NCI-H510A (cell line): ENCODE measurements at regions not wholly inside any gene's neighbourhood (a gene's known extent, or its start where the extent isn't known, plus 50 kb on each side); places are given as distances from the start of the nearest gene placed in this dataset.

Experiments
- DNase-seq: peaks from one replicate; lab custom pipeline; 2025; lab: John Stamatoyannopoulos, UW

- no peak for DNase-seq
These were observed 574.2 kb upstream of the JAG1 start for GRCh38 chr20:11248011-11248409.

GRCh38 chr20:11248687-11249638 lies 575.2 kb upstream of the JAG1 start:
- DNase-seq: no peak

GRCh38 chr20:11249683-11250082 lies 575.9 kb upstream of the JAG1 start:
- DNase-seq: no peak

DNA sequence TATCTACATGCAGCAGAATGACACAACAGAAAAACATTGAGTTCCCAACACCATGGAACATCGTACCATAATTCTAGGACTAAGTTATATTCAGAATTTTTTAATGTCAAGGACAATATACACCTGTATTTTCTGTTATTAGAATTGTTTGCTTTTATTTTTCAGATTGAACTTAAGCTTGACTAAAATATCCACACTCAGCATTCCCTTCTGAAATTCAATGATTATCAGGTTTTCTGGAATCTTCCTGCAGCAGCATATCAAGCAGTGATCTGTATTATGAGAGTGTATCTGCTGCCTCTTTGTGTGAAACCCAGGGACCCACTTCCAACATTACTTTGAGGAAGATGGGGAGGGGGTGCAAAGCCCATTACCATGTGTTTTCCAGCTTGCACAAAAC lies 578.6 kb upstream of the JAG1 start:
- DNase-seq: no peak

DNA sequence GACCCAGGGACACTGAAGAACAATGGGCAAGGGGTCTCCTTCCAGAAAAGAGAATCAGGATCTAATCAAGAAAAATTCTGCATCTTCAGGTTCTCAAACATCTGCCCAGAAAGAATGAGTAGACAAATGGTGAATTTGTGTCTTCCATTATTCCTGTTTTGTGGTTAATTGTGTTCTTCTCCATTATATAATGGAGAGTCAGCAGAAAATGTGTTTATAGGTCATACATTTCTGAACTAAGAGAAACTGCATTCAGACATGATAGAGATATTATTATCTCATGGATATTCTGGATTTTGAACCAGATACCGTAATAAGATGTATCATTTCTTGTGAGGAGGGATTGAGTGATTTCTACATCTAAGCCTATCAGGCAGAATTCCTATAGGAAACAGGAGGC lies 581.7 kb upstream of the JAG1 start:
- no peak for DNase-seq

DNA sequence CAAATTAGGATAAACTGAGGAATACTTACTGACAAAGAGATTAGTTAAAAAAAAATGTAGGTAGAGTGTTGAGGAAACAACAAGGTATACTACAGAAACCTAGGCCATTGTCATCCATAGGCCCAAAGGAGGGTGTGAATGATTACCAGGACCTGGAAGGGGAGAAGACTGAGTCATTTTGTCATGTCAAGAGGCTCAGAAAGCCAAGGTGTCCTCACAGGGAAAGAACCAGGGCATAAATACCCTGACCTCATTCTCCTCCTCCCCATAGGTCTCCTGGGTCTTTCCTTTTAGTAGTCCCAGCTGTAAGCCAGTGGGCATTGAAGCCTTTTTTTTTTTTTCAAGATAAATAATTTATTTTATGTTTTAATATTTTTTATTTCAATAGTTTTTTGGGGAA lies 582.1 kb upstream of the JAG1 start:
- no peak for DNase-seq

DNA sequence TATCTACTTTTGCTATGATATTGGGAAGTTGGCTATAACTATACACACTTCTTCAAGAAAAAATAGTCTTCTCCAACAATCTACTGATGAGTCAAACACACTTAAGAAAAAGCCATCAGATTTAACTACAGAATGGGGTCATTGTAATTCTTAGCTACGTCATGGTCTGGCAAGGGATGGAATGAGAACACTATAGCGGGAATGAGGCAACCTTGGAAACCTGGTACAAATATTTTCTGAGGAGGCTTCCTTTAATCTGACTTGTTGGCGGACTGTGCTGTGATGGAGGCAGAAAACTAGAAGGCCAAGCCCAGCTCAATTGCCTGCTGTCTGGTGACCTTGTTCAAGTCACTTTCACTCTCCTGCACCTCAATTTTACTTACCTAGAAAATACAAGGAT lies 586.8 kb upstream of the JAG1 start:
- no peak for DNase-seq

- DNase-seq: no peak
These were observed 587.8 kb upstream of the JAG1 start for GRCh38 chr20:11261533-11262000.

DNA sequence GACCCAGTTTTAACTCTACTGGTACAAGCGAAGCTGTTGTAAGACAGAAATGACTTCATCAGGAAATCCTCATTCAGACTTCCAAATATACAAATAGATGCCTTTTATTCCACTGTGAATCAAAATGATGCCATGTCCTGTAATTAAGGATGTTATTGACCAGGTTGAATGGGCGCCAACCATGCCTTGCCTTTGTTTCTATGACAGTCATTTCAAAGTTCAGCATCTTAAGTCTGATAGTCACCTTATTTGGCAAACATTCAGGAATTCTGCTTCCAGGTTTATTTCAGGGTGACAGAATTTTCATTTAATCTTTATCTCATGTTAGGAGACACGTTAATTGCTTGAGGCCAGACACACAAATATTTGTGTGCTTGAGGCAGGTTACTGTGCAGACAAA lies 592.8 kb upstream of the JAG1 start:
- DNase-seq: no peak

GRCh38 chr20:11267131-11267761 lies 593.4 kb upstream of the JAG1 start:
- DNase-seq: no peak

DNA sequence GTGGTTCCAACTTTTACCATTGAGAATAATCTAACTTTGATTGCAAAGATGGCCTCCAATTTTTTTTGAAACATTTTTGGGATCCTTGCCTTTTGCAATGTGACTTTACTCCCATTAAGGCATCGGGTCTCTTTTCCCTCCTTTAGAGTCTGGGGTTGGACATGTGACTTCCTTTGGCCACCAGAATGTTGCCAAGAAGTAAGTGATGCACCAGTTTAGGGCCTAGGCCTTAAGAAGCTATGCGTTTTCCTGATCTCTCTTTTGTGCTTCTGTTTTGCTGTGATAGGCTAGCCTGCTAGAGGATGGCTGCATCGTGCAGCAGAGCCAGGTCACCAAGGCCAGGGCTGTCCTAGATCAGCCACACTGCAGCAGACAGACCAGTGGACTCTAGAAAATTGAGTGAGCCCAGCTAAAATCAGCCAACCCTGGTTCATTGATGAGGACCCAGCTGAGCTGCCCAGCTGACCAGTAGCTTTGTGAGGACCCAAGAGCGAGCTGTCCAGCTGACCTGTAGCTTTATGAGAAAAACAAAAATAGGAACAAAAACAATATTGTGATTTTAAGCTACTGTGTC lies 594.0 kb upstream of the JAG1 start:
- no peak for DNase-seq

DNA sequence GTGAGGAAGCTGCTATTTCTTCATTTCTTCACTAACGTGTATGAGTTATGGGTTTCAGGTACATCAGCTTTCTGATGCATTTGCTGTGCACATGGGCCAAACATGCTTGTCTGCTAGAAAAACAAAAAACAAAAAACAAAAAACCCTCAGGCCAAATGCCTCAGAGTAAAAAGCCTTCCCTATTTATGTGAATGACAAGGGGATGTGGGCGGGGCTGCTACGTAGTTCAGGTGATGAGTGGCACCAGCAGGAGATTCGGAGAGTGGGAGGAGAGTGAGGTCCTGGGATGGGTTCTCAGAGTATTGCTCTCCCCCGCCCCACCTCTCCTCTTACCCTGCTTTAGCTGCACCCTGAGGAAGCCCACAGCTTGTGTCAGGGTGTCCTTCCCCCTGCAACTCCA lies 596.8 kb upstream of the JAG1 start:
- DNase-seq: no peak

- DNase-seq: no peak
These were observed 597.5 kb upstream of the JAG1 start for GRCh38 chr20:11271319-11271718.

DNA sequence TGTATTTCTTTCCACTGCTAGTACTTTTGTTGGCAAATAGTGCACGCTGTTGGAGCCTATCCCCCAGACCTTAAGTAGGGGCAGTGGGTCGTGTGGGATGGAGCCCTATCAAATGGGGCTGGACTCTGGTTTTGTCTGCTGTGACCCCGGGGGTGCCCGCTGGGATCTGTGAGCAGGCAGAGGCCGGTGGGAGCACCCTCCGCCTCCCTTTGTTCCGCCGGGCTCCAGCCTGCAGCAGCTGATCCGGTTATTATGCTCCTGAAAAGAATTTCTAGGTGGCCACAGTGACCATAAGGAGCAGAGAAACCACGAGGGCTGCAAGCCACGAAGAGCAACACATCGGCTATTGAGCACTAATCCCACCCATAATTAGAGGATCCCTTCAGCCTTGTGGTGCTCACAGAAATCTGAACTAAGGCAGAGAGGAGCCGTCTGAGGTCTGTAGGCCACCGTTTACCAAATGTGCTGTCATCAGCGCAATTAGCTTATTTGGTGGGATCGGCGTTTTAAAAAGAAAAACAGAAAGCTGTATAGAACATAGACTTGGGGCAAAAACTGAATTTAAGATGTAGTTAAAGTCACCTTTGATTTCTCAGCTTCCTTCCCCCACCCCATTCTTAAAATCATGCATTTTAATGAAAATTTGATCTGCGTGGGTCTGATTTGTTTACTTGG lies 598.3 kb upstream of the JAG1 start:
- no peak for DNase-seq

DNA sequence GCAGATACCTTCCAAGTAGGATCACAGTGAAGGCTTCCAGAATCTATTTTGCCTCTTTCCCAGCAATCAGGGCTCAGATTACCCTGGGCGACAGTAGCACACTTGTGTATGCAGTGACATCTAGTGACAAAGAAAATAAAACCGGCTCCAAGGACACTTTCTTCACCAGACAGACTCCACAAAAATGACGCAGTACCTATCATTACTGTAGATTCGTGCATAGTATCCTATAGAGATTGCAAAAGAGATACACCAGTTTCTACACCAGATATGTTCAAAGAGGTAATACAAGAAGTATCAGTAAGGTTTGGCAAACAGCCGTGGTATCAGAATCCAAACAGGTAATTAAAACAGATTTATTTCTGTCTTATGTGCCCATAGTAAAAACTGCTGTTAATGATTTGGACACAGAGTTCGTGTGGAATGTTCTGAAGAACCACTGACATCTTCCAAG lies 600.4 kb upstream of the JAG1 start:
- DNase-seq: peak; percentile 55

DNA sequence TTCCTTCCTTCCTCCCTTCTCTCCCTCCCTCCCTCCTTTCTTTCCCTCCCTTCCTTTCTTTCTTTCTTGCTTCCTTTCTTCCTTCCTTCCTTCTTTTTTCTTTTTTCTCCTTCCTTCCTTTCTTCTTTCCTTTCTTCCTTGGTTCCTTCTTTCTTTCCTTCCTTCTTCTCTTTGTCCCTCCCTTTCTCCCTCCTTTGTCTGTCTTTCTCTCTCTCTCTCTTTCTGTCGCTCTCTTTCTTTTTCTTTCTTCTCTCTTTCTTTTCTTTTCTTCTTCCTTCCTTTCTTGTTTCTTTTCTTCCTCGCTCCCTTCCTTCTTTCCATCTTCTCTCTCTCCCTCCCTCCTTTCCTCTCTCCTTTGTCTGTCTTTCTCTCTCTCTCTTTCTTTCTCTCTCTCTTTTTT lies 601.9 kb upstream of the JAG1 start:
- DNase-seq: no peak

DNA sequence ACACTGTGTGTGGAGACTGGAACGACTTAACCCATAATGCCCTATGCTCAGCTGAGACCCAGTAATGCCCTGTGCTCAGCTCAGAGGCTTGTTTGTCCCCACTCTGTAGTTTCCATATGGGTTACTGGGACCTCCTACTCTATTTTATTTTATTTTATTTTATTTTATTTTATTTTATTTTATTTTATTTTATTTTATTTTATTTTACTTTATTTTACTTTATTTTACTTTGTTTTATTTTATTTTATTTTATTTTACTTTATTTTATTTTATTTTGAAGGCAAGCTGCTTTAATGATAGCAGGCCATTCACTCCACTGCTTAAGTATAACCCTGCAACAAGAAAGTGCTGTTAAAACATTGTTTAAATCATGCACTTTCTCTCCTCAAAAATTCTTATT lies 603.4 kb upstream of the JAG1 start:
- no peak for DNase-seq

- DNase-seq: no peak
These were observed 604.1 kb upstream of the JAG1 start for GRCh38 chr20:11277858-11278257.

- DNase-seq: no peak
These were observed 604.7 kb upstream of the JAG1 start for GRCh38 chr20:11278461-11278860.

- DNase-seq: no peak
These were observed 607.4 kb upstream of the JAG1 start for GRCh38 chr20:11281240-11281639.

- DNase-seq: no peak
These were observed 608.0 kb upstream of the JAG1 start for GRCh38 chr20:11281768-11282167.

DNA sequence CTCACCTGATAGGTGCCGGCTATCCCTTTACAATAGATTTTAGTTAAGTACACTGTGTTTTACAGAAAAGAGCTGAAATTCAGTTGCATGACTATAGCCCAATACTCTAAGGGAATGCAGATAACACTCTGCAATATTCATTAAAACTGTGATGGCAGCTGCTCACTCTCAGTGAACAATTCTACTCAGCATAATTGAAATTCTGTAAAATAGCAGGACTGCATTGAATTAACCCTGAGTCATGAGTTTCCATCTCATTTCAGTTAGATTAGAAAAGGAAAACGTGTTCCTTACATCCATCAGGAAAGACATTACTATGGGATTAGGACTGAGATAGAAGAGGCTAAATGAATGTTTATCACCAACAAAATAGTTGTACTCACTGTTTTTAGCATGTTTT lies 613.3 kb upstream of the JAG1 start:
- no peak for DNase-seq
